Kidney epithelial cell (primary cell): ENCODE measurements at regions not wholly inside any gene's neighbourhood (a gene's known extent, or its start where the extent isn't known, plus 50 kb on each side); places are given as distances from the start of the nearest gene placed in this dataset.

Experiments used
- DNase-seq: peaks from one replicate; pipeline ENCODE4 v3.0.0-alpha.2; 2010; ENCODE audit warnings: low read depth
- H3K27me3 ChIP-seq: 2 replicates; pipeline ENCODE4 v1.6.0; 2011; ENCODE audit warnings: low read length; ENCODE audit not compliant: control insufficient read depth, insufficient read depth
- H3K36me3 ChIP-seq: 2 replicates; pipeline ENCODE4 v1.5.1; 2011; ENCODE audit warnings: low read length; ENCODE audit not compliant: control insufficient read depth, insufficient read depth
- H3K4me3 ChIP-seq: 2 replicates; pipeline ENCODE4 v1.5.1; 2011; ENCODE audit warnings: low read depth, mild to moderate bottlenecking, control low read depth, low read length
- TF ChIP-seq, protein P1 (sequence below): IDR thresholded peaks from 2 replicates; pipeline ENCODE4 v1.5.1; 2011; ENCODE audit warnings: mild to moderate bottlenecking, moderate library complexity, low read length, control low read depth, inconsistent platforms; ENCODE audit not compliant: insufficient read depth, poor library complexity, severe bottlenecking

DNA sequence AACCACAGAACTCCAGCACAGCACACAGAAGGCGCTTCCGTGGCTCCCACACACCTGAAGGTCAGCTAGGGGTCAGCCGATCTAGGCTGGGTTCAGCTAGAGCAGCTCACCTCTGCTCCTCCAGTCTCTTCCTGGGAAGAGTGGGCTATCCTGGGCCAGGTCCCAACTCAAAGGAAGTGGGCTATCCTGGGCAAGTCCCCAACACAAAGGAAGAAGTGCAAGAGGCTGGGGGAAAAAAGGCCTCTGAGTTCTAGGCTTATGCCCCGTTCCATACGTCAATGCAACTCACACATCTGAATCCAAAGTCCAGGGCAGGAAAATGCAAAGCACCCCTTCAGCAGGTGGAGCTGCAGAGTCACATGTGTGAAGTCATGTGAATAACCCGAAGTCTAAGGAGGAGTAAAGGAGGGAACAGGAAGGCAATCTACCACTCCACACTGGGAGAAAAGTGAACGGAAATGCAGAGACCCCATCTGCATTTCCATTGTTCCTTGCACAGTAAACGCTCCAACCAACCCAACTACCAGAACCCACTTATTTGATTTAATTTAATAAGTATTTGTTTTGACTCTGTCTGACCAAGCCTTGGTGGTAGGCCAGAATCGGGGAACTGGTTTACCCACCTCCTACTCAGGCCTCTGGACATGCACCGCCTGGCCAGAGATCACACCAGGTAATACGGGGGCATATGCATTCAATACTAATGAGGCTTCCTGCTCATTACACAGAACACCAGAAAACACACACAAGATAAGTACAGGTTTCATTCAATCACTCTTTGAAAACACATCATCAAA, 95.5 kb upstream of the RNF32 start:
- TF ChIP-seq, protein P1, sequence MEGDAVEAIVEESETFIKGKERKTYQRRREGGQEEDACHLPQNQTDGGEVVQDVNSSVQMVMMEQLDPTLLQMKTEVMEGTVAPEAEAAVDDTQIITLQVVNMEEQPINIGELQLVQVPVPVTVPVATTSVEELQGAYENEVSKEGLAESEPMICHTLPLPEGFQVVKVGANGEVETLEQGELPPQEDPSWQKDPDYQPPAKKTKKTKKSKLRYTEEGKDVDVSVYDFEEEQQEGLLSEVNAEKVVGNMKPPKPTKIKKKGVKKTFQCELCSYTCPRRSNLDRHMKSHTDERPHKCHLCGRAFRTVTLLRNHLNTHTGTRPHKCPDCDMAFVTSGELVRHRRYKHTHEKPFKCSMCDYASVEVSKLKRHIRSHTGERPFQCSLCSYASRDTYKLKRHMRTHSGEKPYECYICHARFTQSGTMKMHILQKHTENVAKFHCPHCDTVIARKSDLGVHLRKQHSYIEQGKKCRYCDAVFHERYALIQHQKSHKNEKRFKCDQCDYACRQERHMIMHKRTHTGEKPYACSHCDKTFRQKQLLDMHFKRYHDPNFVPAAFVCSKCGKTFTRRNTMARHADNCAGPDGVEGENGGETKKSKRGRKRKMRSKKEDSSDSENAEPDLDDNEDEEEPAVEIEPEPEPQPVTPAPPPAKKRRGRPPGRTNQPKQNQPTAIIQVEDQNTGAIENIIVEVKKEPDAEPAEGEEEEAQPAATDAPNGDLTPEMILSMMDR: no peak
- no peak for DNase-seq
- Histone ChIP-seq H3K27me3 (no peaks in the 10 kb centered on the region), H3K4me3 (no peak overlapping the region), H3K36me3 (no peaks in the 10 kb centered on the region)

DNA sequence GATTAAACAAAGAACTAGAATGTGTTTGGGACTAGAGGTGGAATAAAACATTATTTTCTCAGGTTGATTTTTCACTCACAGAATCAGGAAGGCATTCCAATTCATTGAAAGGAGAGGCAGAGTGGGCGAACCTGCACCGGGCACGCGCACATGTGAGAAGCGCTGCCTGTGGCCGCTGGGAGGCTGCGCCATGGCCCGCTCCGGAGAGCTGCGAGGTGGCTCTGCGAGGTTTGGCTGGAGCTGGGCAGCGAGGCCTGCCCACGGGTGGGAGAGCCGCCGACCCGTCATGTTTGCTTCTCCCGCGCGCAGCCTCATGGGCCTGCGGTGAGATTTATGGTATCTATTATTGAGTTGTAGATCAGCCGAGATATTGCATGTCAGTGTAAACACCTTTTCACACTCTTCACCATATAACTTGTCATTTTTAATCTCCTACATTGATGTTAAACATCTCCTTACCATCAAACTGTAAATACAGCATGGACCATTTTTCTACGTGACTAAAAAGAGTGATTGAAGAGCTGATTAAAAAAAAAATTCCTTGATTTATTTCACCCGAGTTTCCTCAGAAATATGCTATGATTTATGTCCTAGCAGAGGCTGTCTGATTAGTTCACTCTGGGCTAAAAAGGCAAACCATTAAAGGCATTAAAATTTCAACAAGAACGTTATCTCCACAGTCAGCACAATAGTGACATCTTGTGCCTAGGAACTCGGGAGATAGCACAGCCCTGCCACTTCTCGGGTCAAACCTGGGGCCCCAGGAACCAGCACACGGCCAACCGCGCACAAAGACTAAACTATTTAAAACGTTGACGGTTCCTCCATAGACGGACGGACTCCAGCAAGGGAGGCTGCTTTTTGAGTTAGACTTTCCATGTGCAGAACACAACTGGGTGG, 96.6 kb upstream of the RNF32 start:
- Histone ChIP-seq H3K4me3 (no peak overlapping the region), H3K27me3 (no peaks in the 10 kb centered on the region), H3K36me3 (no peaks in the 10 kb centered on the region)
- TF ChIP-seq, protein P1: no peak
- no peak for DNase-seq

DNA sequence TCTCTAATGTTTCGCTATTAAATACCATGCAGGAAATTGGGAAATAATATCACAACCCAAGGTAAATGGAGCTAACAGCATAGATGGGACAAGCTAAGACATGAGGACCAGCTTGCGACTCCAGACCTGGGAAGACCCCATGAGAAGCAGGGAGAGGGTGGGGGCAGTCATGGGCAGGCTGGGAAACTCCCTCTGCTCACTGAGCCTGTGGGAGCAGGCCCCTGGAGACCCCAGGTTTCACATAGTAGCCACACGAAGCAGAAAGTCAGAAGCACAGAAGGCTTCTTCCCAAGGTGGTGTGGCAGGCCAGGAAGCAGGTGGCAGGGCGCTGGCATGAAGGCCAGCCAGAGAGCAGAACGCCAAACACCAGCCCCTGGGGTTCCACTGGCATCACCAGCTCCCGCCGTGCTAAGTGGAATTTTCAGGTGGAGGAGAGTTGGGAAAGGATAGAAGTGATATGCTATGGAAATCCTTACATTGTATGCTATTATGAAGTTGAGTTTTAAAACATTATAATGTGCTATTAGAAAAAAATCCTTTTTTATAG, 99.9 kb upstream of the RNF32 start:
- Histone ChIP-seq H3K36me3 (no peaks in the 10 kb centered on the region), H3K27me3 (no peaks in the 10 kb centered on the region), H3K4me3 (no peak overlapping the region)
- DNase-seq: no peak
- TF ChIP-seq, protein P1: no peak

DNA sequence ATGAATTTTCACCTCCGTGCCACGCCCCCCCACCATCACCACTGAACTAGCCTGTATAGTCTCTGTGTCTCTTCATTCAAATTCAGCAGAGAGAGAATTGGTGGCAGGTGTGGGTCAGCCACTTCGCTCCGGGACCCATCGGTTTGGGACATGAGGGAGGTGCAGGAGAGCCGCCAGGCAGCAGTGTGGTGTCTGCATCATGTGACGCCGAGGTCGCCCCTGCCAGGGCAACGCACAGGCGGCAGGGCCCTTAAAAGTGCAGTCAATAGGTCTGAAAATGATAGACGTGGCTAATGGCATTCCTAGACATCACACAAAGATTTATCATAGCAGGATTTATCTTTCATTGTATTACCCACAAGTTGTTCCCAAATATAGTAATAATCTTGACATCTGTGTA, 100.6 kb upstream of the RNF32 start:
- Histone ChIP-seq H3K27me3 (no peaks in the 10 kb centered on the region), H3K4me3 (no peak overlapping the region), H3K36me3 (no peaks in the 10 kb centered on the region)
- no peak for DNase-seq
- TF ChIP-seq, protein P1: no peak

DNA sequence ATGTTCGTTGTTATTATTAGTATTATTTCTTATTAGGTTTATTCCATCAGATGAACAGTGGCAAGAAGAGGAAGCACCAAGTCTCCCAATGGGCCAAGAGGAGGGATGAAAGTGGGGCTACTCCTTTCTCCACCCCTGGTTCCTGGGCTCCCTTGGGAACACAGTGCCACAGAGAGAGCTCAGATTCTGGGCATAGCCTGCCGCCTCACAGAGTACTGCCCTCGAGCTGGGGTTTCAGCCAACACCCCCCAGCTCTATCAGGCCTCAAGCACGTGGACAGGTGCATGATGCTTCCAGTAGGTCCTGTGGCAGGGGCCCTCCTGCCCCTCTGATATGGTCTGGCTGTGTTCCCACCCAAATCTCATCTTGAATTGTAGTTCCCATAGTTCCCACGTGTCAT, 103.6 kb upstream of the RNF32 start:
- H3K27me3 ChIP-seq: no peaks in the 10 kb centered on the region
- no peak overlapping the region for H3K4me3 ChIP-seq
- TF ChIP-seq, protein P1: no peak
- DNase-seq: no peak
- no peaks in the 10 kb centered on the region for H3K36me3 ChIP-seq
